ENCODE measurements at regions not wholly inside any gene's neighbourhood (a gene's known extent, or its start where the extent isn't known, plus 50 kb on each side); places are given as distances from the start of the nearest gene placed in this dataset.

- Mint-ChIP-seq H3K36me3 (ENCODE audit: low read depth) (peaks cover 2% of the 10 kb centered on the region), H3K4me3 (no peak overlapping the region), H3K9me3 (peaks cover 9% of the 10 kb centered on the region), H3K4me1 (no peaks in the 10 kb centered on the region), H3K27ac (ENCODE audit: unreplicated experiment) (no peak overlapping the region), H3K27me3 (ENCODE audit: low read depth) (no peaks in the 10 kb centered on the region)
- no peak for TF ChIP-seq CTCF (conservative IDR thresholded peaks at IDR 0.05)
- no peak for DNase-seq (ENCODE audit: low read depth, low spot score)
Observed at GRCh38 chr3:135688003-135688402, 277.5 kb upstream of the PPP2R3A start.

GRCh38 chr3:135690664-135691063, 274.9 kb upstream of the PPP2R3A start:
- no peaks in the 10 kb centered on the region for H3K27me3 Mint-ChIP-seq (ENCODE audit: low read depth)
- no peak for DNase-seq (ENCODE audit: low read depth, low spot score)
- no peak overlapping the region for H3K4me3 Mint-ChIP-seq
- H3K4me1 Mint-ChIP-seq = no peaks in the 10 kb centered on the region
- H3K9me3 Mint-ChIP-seq = peaks cover 2% of the 10 kb centered on the region
- no peak for TF ChIP-seq CTCF (conservative IDR thresholded peaks at IDR 0.05)
- H3K36me3 Mint-ChIP-seq (ENCODE audit: low read depth) = no peaks in the 10 kb centered on the region
- no peak overlapping the region for H3K27ac Mint-ChIP-seq (ENCODE audit: unreplicated experiment)

- H3K27ac Mint-ChIP-seq (ENCODE audit: unreplicated experiment) = no peak overlapping the region
- H3K4me1 Mint-ChIP-seq = no peaks in the 10 kb centered on the region
- H3K4me3 Mint-ChIP-seq = no peak overlapping the region
- H3K36me3 Mint-ChIP-seq (ENCODE audit: low read depth) = no peaks in the 10 kb centered on the region
- no peaks in the 10 kb centered on the region for H3K27me3 Mint-ChIP-seq (ENCODE audit: low read depth)
- no peak for DNase-seq (ENCODE audit: low read depth, low spot score)
- no peak for TF ChIP-seq CTCF (conservative IDR thresholded peaks at IDR 0.05)
- H3K9me3 Mint-ChIP-seq = peaks cover 2% of the 10 kb centered on the region
Observed at GRCh38 chr3:135691240-135691639, 274.3 kb upstream of the PPP2R3A start.

GRCh38 chr3:135694142-135694541, 271.4 kb upstream of the PPP2R3A start:
- H3K36me3 Mint-ChIP-seq (ENCODE audit: low read depth) = no peaks in the 10 kb centered on the region
- H3K4me1 Mint-ChIP-seq = no peaks in the 10 kb centered on the region
- H3K27me3 Mint-ChIP-seq (ENCODE audit: low read depth) = no peaks in the 10 kb centered on the region
- DNase-seq (ENCODE audit: low read depth, low spot score) = no peak
- H3K9me3 Mint-ChIP-seq = no peaks in the 10 kb centered on the region
- no peak for TF ChIP-seq CTCF (conservative IDR thresholded peaks at IDR 0.05)
- no peak overlapping the region for H3K27ac Mint-ChIP-seq (ENCODE audit: unreplicated experiment)
- no peak overlapping the region for H3K4me3 Mint-ChIP-seq

GRCh38 chr3:135699741-135700140, 265.8 kb upstream of the PPP2R3A start:
- Mint-ChIP-seq H3K4me3 (no peak overlapping the region), H3K27ac (ENCODE audit: unreplicated experiment) (no peak overlapping the region), H3K9me3 (no peaks in the 10 kb centered on the region), H3K36me3 (ENCODE audit: low read depth) (no peaks in the 10 kb centered on the region), H3K4me1 (no peaks in the 10 kb centered on the region), H3K27me3 (ENCODE audit: low read depth) (no peaks in the 10 kb centered on the region)
- no peak for TF ChIP-seq CTCF (conservative IDR thresholded peaks at IDR 0.05)
- DNase-seq (ENCODE audit: low read depth, low spot score) = no peak
